Smooth muscle cell (in vitro differentiated cells): ENCODE measurements at regions not wholly inside any gene's neighbourhood (a gene's known extent, or its start where the extent isn't known, plus 50 kb on each side); places are given as distances from the start of the nearest gene placed in this dataset.

Experiments
- DNase-seq: peaks from one replicate; lab custom pipeline; 2025; ENCODE audit not compliant: unreplicated experiment; lab: John Stamatoyannopoulos, UW
- H2AFZ ChIP-seq: fragments of 200-600 bp; sonication (generic); 2 replicates; pipeline ENCODE4 v1.6.0; 2016; ENCODE audit warnings: antibody characterized with exemption, low read depth, mild to moderate bottlenecking
- H3F3A ChIP-seq: fragments of 200-600 bp; sonication (generic); 2 replicates; pipeline ENCODE4 v1.6.0; 2017; ENCODE audit warnings: antibody characterized with exemption, low read depth
- H3K27ac ChIP-seq: fragments of 200-600 bp; sonication (generic); 2 replicates; pipeline ENCODE4 v1.5.1; 2016; ENCODE audit warnings: low read depth, mild to moderate bottlenecking
- H3K27me3 ChIP-seq: fragments of 200-600 bp; sonication (generic); 2 replicates; pipeline ENCODE4 v1.6.1; 2016; ENCODE audit warnings: low read depth, mild to moderate bottlenecking
- H3K36me3 ChIP-seq: fragments of 200-600 bp; sonication (generic); 2 replicates; pipeline ENCODE4 v1.5.1; 2016; ENCODE audit warnings: low read depth
- H3K4me1 ChIP-seq: fragments of 200-600 bp; sonication (generic); 2 replicates; pipeline ENCODE4 v1.5.1; 2016; ENCODE audit warnings: low read depth
- H3K4me2 ChIP-seq: fragments of 200-600 bp; sonication (generic); 2 replicates; pipeline ENCODE4 v1.6.0; 2016; ENCODE audit warnings: mild to moderate bottlenecking
- H3K4me3 ChIP-seq: fragments of 200-600 bp; sonication (generic); 2 replicates; pipeline ENCODE4 v1.5.1; 2016; ENCODE audit warnings: mild to moderate bottlenecking
- H3K79me2 ChIP-seq: fragments of 200-600 bp; sonication (generic); 2 replicates; pipeline ENCODE4 v1.6.0; 2016; ENCODE audit warnings: low read depth, mild to moderate bottlenecking
- H3K9ac ChIP-seq: fragments of 200-600 bp; sonication (generic); 2 replicates; pipeline ENCODE4 v1.6.0; 2016; ENCODE audit warnings: low read depth
- H3K9me3 ChIP-seq: fragments of 200-600 bp; sonication (generic); replicated peaks from 2 replicates; pipeline ENCODE4 v1.5.1; 2016; ENCODE audit warnings: low read depth
- H4K20me1 ChIP-seq: fragments of 200-600 bp; sonication (generic); 2 replicates; pipeline ENCODE4 v1.6.0; 2016; ENCODE audit warnings: low read depth
- WGBS: methylation state at CpG from one replicate; pipeline ENCODE4 v1.1.7; 2016; ENCODE audit warnings: low lambda C conversion rate; 5-methylcytosine and 5-hydroxymethylcytosine counted together
- TF ChIP-seq, protein P1 (sequence below): fragments of 200-600 bp; sonication (generic); IDR thresholded peaks from 2 replicates; pipeline ENCODE4 v1.5.1; 2017; ENCODE audit warnings: borderline replicate concordance, mild to moderate bottlenecking, antibody characterized with exemption; ENCODE audit not compliant: insufficient read depth, poor library complexity, severe bottlenecking

DNA sequence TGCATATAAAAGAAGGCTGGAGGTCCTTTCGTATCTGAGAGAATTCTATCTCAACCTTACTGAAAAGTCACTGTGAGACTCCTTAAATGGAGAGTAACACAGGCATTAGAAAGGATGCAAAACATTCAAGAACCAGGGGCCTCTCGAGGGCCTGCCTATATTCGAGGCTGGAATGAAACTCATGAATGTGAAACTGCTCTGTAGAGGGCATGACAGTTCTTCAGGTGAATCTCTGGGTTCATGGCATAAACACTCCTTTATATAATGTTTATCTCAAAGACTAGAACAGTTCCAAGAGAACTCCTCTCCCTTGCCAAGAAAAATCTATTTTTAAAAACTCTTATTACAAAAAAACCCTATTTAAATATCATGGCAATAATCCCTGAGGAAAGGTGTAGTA, 113.9 kb downstream of the SEC61B start:
- 77% methylated on average over 3 of the region's 3 CpGs for WGBS
- Histone ChIP-seq H3K4me3 (no peak overlapping the region), H3K27me3 (no peaks in the 10 kb centered on the region), H3K4me1 (no peaks in the 10 kb centered on the region), H4K20me1 (no peaks in the 10 kb centered on the region), H2AFZ (no peak overlapping the region), H3F3A (no peaks in the 10 kb centered on the region), H3K9me3 (no peaks in the 10 kb centered on the region), H3K9ac (no peak overlapping the region), H3K79me2 (no peaks in the 10 kb centered on the region), H3K4me2 (no peak overlapping the region), H3K27ac (no peak overlapping the region), H3K36me3 (no peaks in the 10 kb centered on the region)
- no peak for DNase-seq
- TF ChIP-seq, protein P1, sequence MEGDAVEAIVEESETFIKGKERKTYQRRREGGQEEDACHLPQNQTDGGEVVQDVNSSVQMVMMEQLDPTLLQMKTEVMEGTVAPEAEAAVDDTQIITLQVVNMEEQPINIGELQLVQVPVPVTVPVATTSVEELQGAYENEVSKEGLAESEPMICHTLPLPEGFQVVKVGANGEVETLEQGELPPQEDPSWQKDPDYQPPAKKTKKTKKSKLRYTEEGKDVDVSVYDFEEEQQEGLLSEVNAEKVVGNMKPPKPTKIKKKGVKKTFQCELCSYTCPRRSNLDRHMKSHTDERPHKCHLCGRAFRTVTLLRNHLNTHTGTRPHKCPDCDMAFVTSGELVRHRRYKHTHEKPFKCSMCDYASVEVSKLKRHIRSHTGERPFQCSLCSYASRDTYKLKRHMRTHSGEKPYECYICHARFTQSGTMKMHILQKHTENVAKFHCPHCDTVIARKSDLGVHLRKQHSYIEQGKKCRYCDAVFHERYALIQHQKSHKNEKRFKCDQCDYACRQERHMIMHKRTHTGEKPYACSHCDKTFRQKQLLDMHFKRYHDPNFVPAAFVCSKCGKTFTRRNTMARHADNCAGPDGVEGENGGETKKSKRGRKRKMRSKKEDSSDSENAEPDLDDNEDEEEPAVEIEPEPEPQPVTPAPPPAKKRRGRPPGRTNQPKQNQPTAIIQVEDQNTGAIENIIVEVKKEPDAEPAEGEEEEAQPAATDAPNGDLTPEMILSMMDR: no peak

DNA sequence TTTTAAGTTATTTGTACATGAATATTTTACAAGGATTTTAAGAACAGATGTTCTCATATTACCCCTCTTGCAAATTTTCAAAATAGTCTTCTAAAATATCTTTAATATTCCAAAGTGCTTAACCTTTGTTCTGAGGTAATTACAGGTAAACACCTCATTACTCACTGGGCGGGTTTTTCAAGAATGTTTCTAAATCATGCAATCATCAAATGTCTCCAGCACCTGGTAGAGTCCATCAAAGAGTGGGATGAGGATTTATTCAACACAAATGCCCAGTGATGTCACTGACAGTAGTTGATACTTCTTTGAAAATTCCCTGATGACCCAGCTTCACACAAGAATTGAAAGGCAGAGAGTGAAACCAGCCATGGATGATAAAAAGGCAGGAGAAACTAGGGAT, 114.4 kb downstream of the SEC61B start:
- no peaks in the 10 kb centered on the region for H4K20me1 ChIP-seq
- no peak for DNase-seq
- no peak overlapping the region for H3K4me3 ChIP-seq
- H3K27ac ChIP-seq: no peak overlapping the region
- H3K9ac ChIP-seq: no peak overlapping the region
- no peaks in the 10 kb centered on the region for H3F3A ChIP-seq
- H3K27me3 ChIP-seq: no peaks in the 10 kb centered on the region
- H3K79me2 ChIP-seq: no peaks in the 10 kb centered on the region
- no peaks in the 10 kb centered on the region for H3K9me3 ChIP-seq
- H3K36me3 ChIP-seq: no peaks in the 10 kb centered on the region
- WGBS: 87% methylated on average over 1 of the region's 1 CpG
- no peaks in the 10 kb centered on the region for H3K4me1 ChIP-seq
- TF ChIP-seq, protein P1: no peak
- no peak overlapping the region for H3K4me2 ChIP-seq
- H2AFZ ChIP-seq: no peak overlapping the region

DNA sequence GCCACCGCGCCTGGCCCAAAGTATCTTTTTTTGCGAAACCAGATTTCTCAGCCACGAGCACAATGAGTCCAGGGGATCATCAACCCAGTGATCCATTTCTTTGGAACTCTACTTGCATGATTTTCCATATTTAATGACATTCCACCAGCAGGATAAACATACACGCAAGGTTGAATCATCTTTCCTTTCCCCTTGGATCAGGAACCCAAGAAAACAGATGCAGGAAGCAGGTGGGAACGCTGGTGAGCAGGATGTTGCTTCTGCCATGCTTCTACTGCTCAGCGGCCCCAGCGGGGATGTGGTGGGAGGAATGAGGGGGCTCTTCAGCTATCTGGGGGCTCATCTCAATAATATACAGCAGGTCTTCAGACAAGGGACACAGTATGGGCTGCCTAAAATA, 118.2 kb downstream of the SEC61B start:
- no peaks in the 10 kb centered on the region for H3K36me3 ChIP-seq
- no peak for DNase-seq
- TF ChIP-seq, protein P1: no peak
- H3K27me3 ChIP-seq: no peaks in the 10 kb centered on the region
- H3K4me3 ChIP-seq: no peak overlapping the region
- H4K20me1 ChIP-seq: no peaks in the 10 kb centered on the region
- H2AFZ ChIP-seq: no peak overlapping the region
- no peak overlapping the region for H3K4me2 ChIP-seq
- no peaks in the 10 kb centered on the region for H3K9me3 ChIP-seq
- peaks cover under 1% of the 10 kb centered on the region for H3F3A ChIP-seq
- H3K79me2 ChIP-seq: no peaks in the 10 kb centered on the region
- no peak overlapping the region for H3K27ac ChIP-seq
- WGBS: 94% methylated on average over 8 of the region's 8 CpGs
- H3K9ac ChIP-seq: no peak overlapping the region
- H3K4me1 ChIP-seq: no peaks in the 10 kb centered on the region

DNA sequence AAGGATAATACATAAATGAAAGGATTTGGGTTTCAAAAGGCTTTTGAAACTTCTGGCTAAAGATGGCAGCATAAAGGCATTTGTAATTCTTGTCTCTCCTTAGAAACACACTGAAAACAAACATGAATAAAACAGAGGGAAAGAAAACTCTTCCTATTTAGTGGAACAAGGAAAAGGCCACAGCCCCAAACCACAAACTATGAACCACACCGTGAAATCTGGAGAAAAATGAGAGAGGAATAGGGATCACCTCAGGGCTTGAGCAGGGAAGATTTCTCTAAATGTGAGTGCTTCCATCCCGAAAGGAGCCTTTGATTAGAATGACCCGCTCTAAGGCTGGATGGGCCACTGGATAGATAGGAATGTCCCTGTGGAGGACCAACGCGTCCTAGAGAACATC, 119.6 kb downstream of the SEC61B start:
- Histone ChIP-seq H3K27ac (no peak overlapping the region), H3K9ac (no peak overlapping the region), H3K4me3 (no peak overlapping the region), H3K4me1 (peaks cover 6% of the 10 kb centered on the region), H3K79me2 (no peaks in the 10 kb centered on the region), H3K9me3 (no peaks in the 10 kb centered on the region), H3K4me2 (no peak overlapping the region), H3F3A (peaks cover 5% of the 10 kb centered on the region), H4K20me1 (no peaks in the 10 kb centered on the region), H3K36me3 (no peaks in the 10 kb centered on the region), H3K27me3 (no peaks in the 10 kb centered on the region), H2AFZ (no peak overlapping the region)
- TF ChIP-seq, protein P1: no peak
- WGBS: 89% methylated on average over 5 of the region's 5 CpGs
- DNase-seq: no peak
